Prostate gland (tissue), 2 donors: ENCODE measurements at regions not wholly inside any gene's neighbourhood (a gene's known extent, or its start where the extent isn't known, plus 50 kb on each side); places are given as distances from the start of the nearest gene placed in this dataset.
"Not testable (repeated sequence)": the region's sequence is repeated elsewhere in the genome, so short reads cannot be mapped to it uniquely, and the experiment has no call there.

ENCODE experiments used
- CTCF ChIP-seq, 4 experiments: fragments of 200-600 bp in 2 of 4; fragments of 450-650 bp in 2 of 4; sonication (generic) in 2 of 4; IDR thresholded peaks; 1 replicate in 3 of 4; 2 replicates in 1 of 4; pipeline ENCODE4 v1.5.1; 2016 to 2019; ENCODE audit warnings: antibody characterized with exemption in 4 of 4, mild to moderate bottlenecking in 2 of 4, moderate library complexity in 2 of 4
- POLR2AphosphoS5 ChIP-seq: sonication (generic); formaldehyde crosslinking; IDR thresholded peaks from one replicate; pipeline ENCODE4 v1.6.1; 2017; ENCODE audit warnings: antibody characterized with exemption

DNA sequence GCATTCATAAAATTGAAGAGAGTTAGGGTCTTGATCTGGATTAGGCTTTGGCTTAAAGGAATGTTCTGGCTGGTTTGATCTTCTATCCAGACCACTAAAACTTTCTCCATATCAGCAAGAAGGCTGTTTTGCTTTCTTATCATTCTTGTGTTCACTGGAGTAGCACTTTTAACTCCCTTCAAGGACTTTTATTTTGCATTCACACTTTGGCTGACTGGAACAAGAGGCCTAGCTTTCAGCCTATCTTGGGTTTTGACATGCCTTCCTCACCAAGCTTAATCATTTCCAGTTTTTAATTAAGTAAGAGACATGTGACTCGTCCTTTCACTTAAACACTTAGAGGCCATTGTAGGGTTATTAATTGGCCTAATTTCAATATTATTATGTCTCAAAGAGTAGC lies 190.3 kb downstream of the RAB11FIP2 start:
- TF ChIP-seq CTCF (IDR thresholded peaks at IDR 0.05); POLR2AphosphoS5: not testable (repeated sequence)
